ENCODE measurements at regions not wholly inside any gene's neighbourhood (a gene's known extent, or its start where the extent isn't known, plus 50 kb on each side); places are given as distances from the start of the nearest gene placed in this dataset.

- ATAC-seq (ENCODE audit: low read depth) (no peak), DNase-seq (no peak)
- Mint-ChIP-seq H3K9me3 (peaks cover 6% of the 10 kb centered on the region), H3K4me1 (no peaks in the 10 kb centered on the region), H3K27ac (no peak overlapping the region), H3K27me3 (peaks cover 11% of the 10 kb centered on the region), H3K36me3 (ENCODE audit: low read depth) (no peaks in the 10 kb centered on the region), H3K4me3 (no peak overlapping the region)
- ChIA-PET POLR2A (no interaction called here), CTCF (no interaction called here)
- TF ChIP-seq CTCF (IDR thresholded peaks at IDR 0.05): no peak
- intact Hi-C loops (cut with micrococcal nuclease): no loop called here
Observed at GRCh38 chr6:113281014-113281413, 576.1 kb upstream of the MARCKS start.

GRCh38 chr6:113281431-113281830 lies 575.7 kb upstream of the MARCKS start:
- CTCF ChIA-PET: no interaction called here

GRCh38 chr6:113287396-113287795 lies 569.7 kb upstream of the MARCKS start:
- DNase-seq (no peak), ATAC-seq (ENCODE audit: low read depth) (no peak)
- H3K36me3 Mint-ChIP-seq (ENCODE audit: low read depth): no peaks in the 10 kb centered on the region
- peaks cover 10% of the 10 kb centered on the region for H3K4me1 Mint-ChIP-seq
- H3K27ac Mint-ChIP-seq: no peak overlapping the region
- no peak overlapping the region for H3K4me3 Mint-ChIP-seq
- peaks cover 14% of the 10 kb centered on the region for H3K27me3 Mint-ChIP-seq
- no peak for TF ChIP-seq CTCF (IDR thresholded peaks at IDR 0.05)
- POLR2A ChIA-PET: no interaction called here
- CTCF ChIA-PET: interaction anchor here (1.1 kb wide), 1 partner anchor 19 kb away, joined by 4 read pairs; no protein-coding TSS in a partner anchor
- peaks cover 16% of the 10 kb centered on the region for H3K9me3 Mint-ChIP-seq
- intact Hi-C loops (cut with micrococcal nuclease): no loop called here

More at GRCh38 chr6:113281431-113281830, 575.7 kb upstream of the MARCKS start:
- Mint-ChIP-seq H3K4me1 (no peaks in the 10 kb centered on the region), H3K27ac (no peak overlapping the region), H3K9me3 (peaks cover 10% of the 10 kb centered on the region), H3K4me3 (no peak overlapping the region), H3K27me3 (peaks cover 14% of the 10 kb centered on the region), H3K36me3 (ENCODE audit: low read depth) (no peaks in the 10 kb centered on the region)
- no peak for TF ChIP-seq CTCF (IDR thresholded peaks at IDR 0.05)
- POLR2A ChIA-PET: no interaction called here
- ATAC-seq (ENCODE audit: low read depth): no peak
- no peak for DNase-seq
- intact Hi-C loops (cut with micrococcal nuclease): no loop called here

GRCh38 chr6:113288409-113288808 lies 568.7 kb upstream of the MARCKS start:
- H3K36me3 Mint-ChIP-seq (ENCODE audit: low read depth): no peaks in the 10 kb centered on the region
- no peak overlapping the region for H3K27ac Mint-ChIP-seq
- POLR2A ChIA-PET: no interaction called here
- intact Hi-C loops (cut with micrococcal nuclease): no loop called here
- DNase-seq: no peak
- CTCF ChIA-PET: no interaction called here
- no peak for TF ChIP-seq CTCF (IDR thresholded peaks at IDR 0.05)
- peaks cover 16% of the 10 kb centered on the region for H3K9me3 Mint-ChIP-seq
- no peak overlapping the region for H3K4me3 Mint-ChIP-seq
- H3K4me1 Mint-ChIP-seq: peaks cover 10% of the 10 kb centered on the region
- ATAC-seq (ENCODE audit: low read depth): no peak
- peaks cover 13% of the 10 kb centered on the region for H3K27me3 Mint-ChIP-seq

GRCh38 chr6:113289166-113289565 lies 568.0 kb upstream of the MARCKS start:
- POLR2A ChIA-PET: no interaction called here
- CTCF ChIA-PET: no interaction called here
- Mint-ChIP-seq H3K36me3 (ENCODE audit: low read depth) (no peaks in the 10 kb centered on the region), H3K4me3 (no peak overlapping the region), H3K27me3 (peaks cover 9% of the 10 kb centered on the region), H3K4me1 (peaks cover 10% of the 10 kb centered on the region), H3K27ac (no peak overlapping the region), H3K9me3 (peaks cover 13% of the 10 kb centered on the region)
- no peak for DNase-seq
- intact Hi-C loops (cut with micrococcal nuclease): no loop called here
- no peak for ATAC-seq (ENCODE audit: low read depth)
- no peak for TF ChIP-seq CTCF (IDR thresholded peaks at IDR 0.05)
